A673 (cell line): ENCODE measurements at regions not wholly inside any gene's neighbourhood (a gene's known extent, or its start where the extent isn't known, plus 50 kb on each side); places are given as distances from the start of the nearest gene placed in this dataset.

Experiments used
- CTCF ChIP-seq: fragments of 300-800, 200-600 bp; sonication (generic); conservative IDR thresholded peaks from 2 replicates; pipeline ENCODE4 v1.5.1; 2017; ENCODE audit warnings: low read depth, mild to moderate bottlenecking, antibody characterized with exemption, low read length, moderate library complexity, mixed read lengths
- EZH2 ChIP-seq: fragments of 200-600 bp; sonication (generic); IDR thresholded peaks from 2 replicates; pipeline ENCODE4 v1.6.1; 2017; ENCODE audit warnings: borderline replicate concordance, low read depth, mild to moderate bottlenecking, mixed read lengths, antibody characterized with exemption, low read length; ENCODE audit not compliant: poor library complexity, severe bottlenecking

DNA sequence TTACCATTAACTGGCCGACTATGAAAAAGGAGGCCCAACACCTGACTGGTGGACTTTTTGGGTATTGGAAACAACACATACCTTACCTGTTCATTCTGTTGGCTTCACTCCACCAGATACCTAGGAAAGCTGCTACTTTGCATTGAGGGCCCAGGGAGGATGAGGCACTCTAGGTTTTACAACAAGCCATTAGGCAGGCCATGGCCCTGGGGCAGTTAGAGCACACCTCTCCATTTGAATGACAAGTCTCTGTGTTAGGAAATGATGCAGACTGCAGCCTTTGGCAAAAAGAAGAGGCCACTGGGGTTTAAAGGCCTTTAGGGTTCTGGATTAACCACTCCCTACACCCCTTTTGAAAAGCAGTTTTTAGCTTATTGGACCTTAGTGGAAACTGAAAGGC lies 144.3 kb downstream of the OR2B2 start:
- no peak for TF ChIP-seq CTCF
- no peak for TF ChIP-seq EZH2
